OCI-LY7 (cell line): ENCODE measurements at regions not wholly inside any gene's neighbourhood (a gene's known extent, or its start where the extent isn't known, plus 50 kb on each side); places are given as distances from the start of the nearest gene placed in this dataset.

ENCODE experiments used
- CTCF ChIP-seq: fragments of 200-600 bp; sonication (generic); conservative IDR thresholded peaks from 2 replicates; pipeline ENCODE4 v1.5.1; 2014; ENCODE audit warnings: mild to moderate bottlenecking, antibody characterized with exemption, low read length, moderate library complexity, mixed read lengths
- EZH2phosphoT487 ChIP-seq: fragments of 200-600 bp; sonication (generic); IDR thresholded peaks from 2 replicates; pipeline ENCODE4 v1.6.1; 2018; ENCODE audit warnings: low read depth, borderline replicate concordance, mild to moderate bottlenecking, mixed run types, antibody characterized with exemption, low read length, moderate library complexity, mixed read lengths

GRCh38 chr12:18878676-18879180 is 140.8 kb downstream of the CAPZA3 start:
- TF ChIP-seq CTCF (no peak), EZH2phosphoT487 (no peak)
